Astrocyte of the cerebellum (primary cell): ENCODE measurements at regions not wholly inside any gene's neighbourhood (a gene's known extent, or its start where the extent isn't known, plus 50 kb on each side); places are given as distances from the start of the nearest gene placed in this dataset.

Experiments
- DNase-seq: peaks from one replicate; pipeline ENCODE4 v3.0.0-alpha.2; 2011; ENCODE audit warnings: low read depth
- H3K4me3 ChIP-seq: 2 replicates; pipeline ENCODE4 v1.5.1; 2011; ENCODE audit warnings: mild to moderate bottlenecking, low read depth, low read length, moderate library complexity
- in situ Hi-C: cut with HindIII; loops from 2 replicates; pipeline ENCODE4 v1.10.0; 2017; ENCODE audit warnings: low sequenced_read_pairs
- TF ChIP-seq, protein P1 (sequence below): IDR thresholded peaks from 2 replicates; pipeline ENCODE4 v1.5.1; 2012; ENCODE audit warnings: low read length, low read depth, moderate library complexity, mild to moderate bottlenecking; ENCODE audit errors: missing control alignments

DNA sequence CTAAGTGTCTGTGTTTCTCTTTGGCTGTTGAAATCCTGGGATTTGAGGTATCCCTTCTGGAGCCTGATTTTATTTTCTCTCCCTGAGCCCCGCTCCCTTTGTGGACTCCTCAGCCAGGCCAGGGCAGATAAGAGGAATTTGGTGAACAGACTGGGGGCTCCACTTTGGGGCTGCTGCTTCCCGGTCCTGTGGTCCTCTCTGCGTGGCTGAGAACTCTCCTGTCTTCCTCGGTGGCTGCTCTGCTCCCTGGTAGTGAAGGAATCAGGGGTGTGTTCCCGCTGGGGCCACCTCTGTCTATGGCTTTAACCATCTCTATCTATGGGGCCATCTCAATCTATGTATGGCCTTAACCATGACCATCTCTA is 71.7 kb upstream of the SH3PXD2B start:
- no peak overlapping the region for H3K4me3 ChIP-seq
- TF ChIP-seq, protein P1, sequence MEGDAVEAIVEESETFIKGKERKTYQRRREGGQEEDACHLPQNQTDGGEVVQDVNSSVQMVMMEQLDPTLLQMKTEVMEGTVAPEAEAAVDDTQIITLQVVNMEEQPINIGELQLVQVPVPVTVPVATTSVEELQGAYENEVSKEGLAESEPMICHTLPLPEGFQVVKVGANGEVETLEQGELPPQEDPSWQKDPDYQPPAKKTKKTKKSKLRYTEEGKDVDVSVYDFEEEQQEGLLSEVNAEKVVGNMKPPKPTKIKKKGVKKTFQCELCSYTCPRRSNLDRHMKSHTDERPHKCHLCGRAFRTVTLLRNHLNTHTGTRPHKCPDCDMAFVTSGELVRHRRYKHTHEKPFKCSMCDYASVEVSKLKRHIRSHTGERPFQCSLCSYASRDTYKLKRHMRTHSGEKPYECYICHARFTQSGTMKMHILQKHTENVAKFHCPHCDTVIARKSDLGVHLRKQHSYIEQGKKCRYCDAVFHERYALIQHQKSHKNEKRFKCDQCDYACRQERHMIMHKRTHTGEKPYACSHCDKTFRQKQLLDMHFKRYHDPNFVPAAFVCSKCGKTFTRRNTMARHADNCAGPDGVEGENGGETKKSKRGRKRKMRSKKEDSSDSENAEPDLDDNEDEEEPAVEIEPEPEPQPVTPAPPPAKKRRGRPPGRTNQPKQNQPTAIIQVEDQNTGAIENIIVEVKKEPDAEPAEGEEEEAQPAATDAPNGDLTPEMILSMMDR = no peak
- no peak for DNase-seq
- in situ Hi-C loops = no loop called here

DNA sequence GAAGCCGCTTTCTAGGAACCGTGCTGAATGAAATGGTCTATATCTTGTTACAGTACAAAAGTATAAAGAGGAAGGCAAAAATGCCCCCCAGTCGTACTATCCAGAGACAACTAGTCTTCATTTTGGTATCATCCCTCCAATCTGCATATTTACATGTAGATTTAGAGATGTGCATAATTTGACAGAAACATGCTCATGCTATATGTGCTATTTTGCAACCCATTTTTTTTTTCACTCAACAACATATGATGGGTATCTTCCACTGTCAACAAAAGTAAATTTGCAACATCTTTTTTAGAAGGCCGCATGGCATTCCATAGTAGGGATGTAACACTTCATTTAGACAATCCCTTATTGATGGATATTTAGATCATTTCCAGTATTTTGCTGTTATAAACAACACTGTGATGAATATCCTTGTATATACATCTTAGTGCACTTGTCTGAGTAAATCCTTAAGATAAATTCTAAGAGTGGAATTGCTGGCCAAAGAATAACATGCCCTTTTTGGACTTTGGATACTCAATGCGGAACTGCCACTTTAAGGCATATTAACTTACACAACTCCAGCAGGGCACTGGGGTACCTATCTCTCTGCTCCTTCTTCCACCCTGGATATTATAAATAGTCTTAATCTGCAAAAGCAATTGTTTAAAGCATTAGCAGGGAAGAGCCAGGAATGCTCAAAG is 71.1 kb upstream of the SH3PXD2B start:
- TF ChIP-seq, protein P1 = no peak
- in situ Hi-C loops = no loop called here
- H3K4me3 ChIP-seq = no peak overlapping the region
- DNase-seq = no peak

DNA sequence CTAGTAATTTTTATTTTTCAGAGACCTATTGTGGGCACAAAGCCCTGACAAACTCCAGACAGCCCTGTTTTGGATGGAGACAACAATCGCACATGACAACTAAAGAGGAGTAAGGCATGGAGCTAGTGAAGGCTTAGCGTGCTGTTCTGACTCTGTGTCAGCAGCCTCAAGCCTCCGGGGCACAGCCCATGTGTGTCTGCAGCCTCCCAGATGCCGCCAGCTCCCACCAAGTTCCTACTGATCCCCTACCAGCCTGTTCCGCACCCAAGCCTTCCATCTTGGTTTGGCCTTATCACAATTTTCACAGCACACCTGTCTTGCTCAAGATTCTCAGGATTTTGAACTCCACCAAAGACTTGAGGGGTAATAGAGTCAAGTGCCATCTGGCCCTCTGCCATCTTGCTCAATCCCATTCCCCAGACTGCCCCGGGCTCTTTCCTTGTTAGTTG is 70.3 kb upstream of the SH3PXD2B start:
- DNase-seq = no peak
- TF ChIP-seq, protein P1 = no peak
- no peak overlapping the region for H3K4me3 ChIP-seq
- in situ Hi-C loops = no loop called here

DNA sequence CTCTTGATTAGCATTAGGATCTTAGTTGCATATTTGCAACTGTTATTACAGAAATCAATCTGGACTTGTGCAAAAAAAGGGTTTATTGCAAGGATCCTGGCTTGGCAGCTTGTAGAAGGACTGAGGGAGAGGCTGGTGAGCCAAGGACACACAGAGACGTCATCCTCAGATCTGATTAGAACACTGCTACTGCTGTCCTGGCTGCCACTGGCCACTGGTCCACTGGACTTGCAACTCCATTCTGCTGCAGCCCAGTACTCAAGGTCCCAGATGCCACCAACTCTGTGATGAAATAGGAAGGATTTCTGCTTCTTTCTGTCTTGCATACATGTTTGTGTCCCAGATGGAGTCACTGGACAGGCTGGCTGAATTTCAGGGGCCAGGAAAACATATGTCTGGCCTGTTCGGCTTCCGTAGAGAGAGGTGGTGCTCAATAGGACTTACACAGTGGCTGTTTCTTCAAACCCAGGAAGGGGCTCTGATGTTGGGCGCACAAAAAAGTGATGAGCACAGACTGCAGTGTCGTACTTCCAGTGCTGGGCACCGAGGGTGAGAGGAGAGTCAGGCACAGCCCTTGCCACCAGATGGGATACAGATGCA is 68.9 kb upstream of the SH3PXD2B start:
- in situ Hi-C loops = no loop called here
- H3K4me3 ChIP-seq = no peak overlapping the region
- no peak for DNase-seq
- TF ChIP-seq, protein P1 = no peak

DNA sequence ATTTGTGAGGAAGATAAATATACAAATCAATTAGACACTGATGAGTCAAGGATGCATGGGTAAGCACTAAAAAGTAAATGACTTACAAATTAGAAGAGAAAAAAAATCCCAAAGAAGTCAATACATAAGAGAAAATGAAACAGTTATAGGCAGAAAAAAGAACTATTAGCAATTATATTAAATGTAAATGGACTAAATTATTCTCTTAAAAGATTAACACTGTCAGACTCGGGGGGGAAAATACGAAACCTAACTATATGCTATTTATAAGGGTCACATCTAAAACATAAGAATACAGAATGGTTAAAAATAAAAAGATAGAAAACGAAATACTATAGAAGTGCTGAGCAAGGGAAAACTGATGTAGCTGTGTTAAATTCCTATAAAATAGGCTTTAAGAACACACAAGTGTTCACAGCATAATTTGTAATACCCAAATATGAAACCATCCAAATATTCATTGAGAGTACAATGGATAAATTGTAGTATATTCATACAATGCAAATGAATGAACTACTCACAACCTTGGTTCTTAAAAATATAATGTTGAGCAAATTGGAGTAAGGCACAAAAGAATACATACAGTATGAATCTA is 67.1 kb upstream of the SH3PXD2B start:
- DNase-seq = no peak
- in situ Hi-C loops = no loop called here
- no peak overlapping the region for H3K4me3 ChIP-seq
- TF ChIP-seq, protein P1 = no peak

DNA sequence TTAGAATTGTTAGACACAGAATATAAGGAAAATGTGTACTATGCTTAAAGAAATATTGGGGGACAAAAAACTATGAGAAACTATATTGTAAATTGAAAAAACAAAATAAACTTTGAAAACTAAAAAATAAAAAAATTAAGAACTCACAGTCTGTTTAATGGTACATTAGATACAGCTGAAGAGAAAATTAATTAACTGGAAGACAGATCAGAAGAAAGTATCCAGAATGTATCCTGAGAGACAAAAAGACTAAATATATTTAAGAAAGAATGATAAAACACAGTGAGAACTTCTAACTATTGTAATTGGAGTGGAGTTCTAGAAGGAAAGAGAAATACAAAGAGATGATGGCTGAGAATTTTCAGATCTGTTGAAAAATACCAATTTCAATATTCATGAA is 57.6 kb upstream of the SH3PXD2B start:
- no peak for DNase-seq
- TF ChIP-seq, protein P1 = no peak
- no peak overlapping the region for H3K4me3 ChIP-seq
- in situ Hi-C loops = no loop called here
